ENCODE measurements at regions not wholly inside any gene's neighbourhood (a gene's known extent, or its start where the extent isn't known, plus 50 kb on each side); places are given as distances from the start of the nearest gene placed in this dataset.

- H3K9me3 ChIP-seq (ENCODE audit: control insufficient read depth in 5 of 5, low read length in 5 of 5) = no peaks in the 10 kb centered on the region
- no peak overlapping the region for H3K9ac ChIP-seq (ENCODE audit: low read length in 5 of 5)
- no peak overlapping the region for H3K4me3 ChIP-seq (ENCODE audit: low read depth in 1 of 5, low read length in 5 of 5)
- no peaks in the 10 kb centered on the region for H3K36me3 ChIP-seq (ENCODE audit: control insufficient read depth in 5 of 5, insufficient read depth in 5 of 5, low read length in 5 of 5)
- no peak overlapping the region for H3K27ac ChIP-seq (ENCODE audit: low read depth, low read length)
- peaks cover 34 to 63% (median 45%) of the 10 kb centered on the region in 5 donors for H3K27me3 ChIP-seq (ENCODE audit: control insufficient read depth in 5 of 5, insufficient read depth in 4 of 5, low read length in 5 of 5)
- H3K4me1 ChIP-seq (ENCODE audit: control insufficient read depth in 5 of 5, insufficient read depth in 5 of 5, low read length in 5 of 5) = peaks cover 0 to 7% (median 0%) of the 10 kb centered on the region in 5 donors
These were observed 59.6 kb upstream of the ADGRA1 start for GRCh38 chr10:133028158-133028557.

GRCh38 chr10:133027482-133027881 lies 60.2 kb upstream of the ADGRA1 start:
- H3K9me3 ChIP-seq (ENCODE audit: control insufficient read depth in 5 of 5, low read length in 5 of 5) = no peaks in the 10 kb centered on the region
- no peak overlapping the region for H3K27ac ChIP-seq (ENCODE audit: low read depth, low read length)
- peaks cover 34 to 63% (median 42%) of the 10 kb centered on the region in 5 donors for H3K27me3 ChIP-seq (ENCODE audit: control insufficient read depth in 5 of 5, insufficient read depth in 4 of 5, low read length in 5 of 5)
- no peak overlapping the region for H3K4me3 ChIP-seq (ENCODE audit: low read depth in 1 of 5, low read length in 5 of 5)
- H3K4me1 ChIP-seq (ENCODE audit: control insufficient read depth in 5 of 5, insufficient read depth in 5 of 5, low read length in 5 of 5) = peaks cover 0 to 13% (median 4%) of the 10 kb centered on the region in 5 donors
- no peak overlapping the region for H3K9ac ChIP-seq (ENCODE audit: low read length in 5 of 5)
- no peaks in the 10 kb centered on the region for H3K36me3 ChIP-seq (ENCODE audit: control insufficient read depth in 5 of 5, insufficient read depth in 5 of 5, low read length in 5 of 5)

GRCh38 chr10:133026726-133027395 lies 60.9 kb upstream of the ADGRA1 start:
- H3K27ac ChIP-seq (ENCODE audit: low read depth, low read length) = no peak overlapping the region

GRCh38 chr10:133026171-133026570 lies 61.6 kb upstream of the ADGRA1 start:
- Histone ChIP-seq H3K4me3 (ENCODE audit: low read depth in 1 of 5, low read length in 5 of 5) (no peak overlapping the region), H3K36me3 (ENCODE audit: control insufficient read depth in 5 of 5, insufficient read depth in 5 of 5, low read length in 5 of 5) (no peaks in the 10 kb centered on the region), H3K27me3 (ENCODE audit: control insufficient read depth in 5 of 5, insufficient read depth in 4 of 5, low read length in 5 of 5) (peaks cover 34 to 53% (median 39%) of the 10 kb centered on the region in 5 donors)

More at GRCh38 chr10:133026726-133027395, 60.9 kb upstream of the ADGRA1 start:
- Histone ChIP-seq H3K27me3 (ENCODE audit: control insufficient read depth in 5 of 5, insufficient read depth in 4 of 5, low read length in 5 of 5) (peaks cover 34 to 60% (median 39%) of the 10 kb centered on the region in 5 donors), H3K9ac (ENCODE audit: low read length in 5 of 5) (no peak overlapping the region), H3K4me1 (ENCODE audit: control insufficient read depth in 5 of 5, insufficient read depth in 5 of 5, low read length in 5 of 5) (peaks cover 0 to 14% (median 6%) of the 10 kb centered on the region in 5 donors), H3K9me3 (ENCODE audit: control insufficient read depth in 5 of 5, low read length in 5 of 5) (no peaks in the 10 kb centered on the region), H3K36me3 (ENCODE audit: control insufficient read depth in 5 of 5, insufficient read depth in 5 of 5, low read length in 5 of 5) (no peaks in the 10 kb centered on the region), H3K4me3 (ENCODE audit: low read depth in 1 of 5, low read length in 5 of 5) (no peak overlapping the region)

GRCh38 chr10:133025558-133026090 lies 62.1 kb upstream of the ADGRA1 start:
- Histone ChIP-seq H3K4me1 (ENCODE audit: control insufficient read depth in 5 of 5, insufficient read depth in 5 of 5, low read length in 5 of 5) (peaks cover 0 to 14% (median 6%) of the 10 kb centered on the region in 5 donors), H3K4me3 (ENCODE audit: low read depth in 1 of 5, low read length in 5 of 5) (no peak overlapping the region), H3K9ac (ENCODE audit: low read length in 5 of 5) (no peak overlapping the region), H3K27me3 (ENCODE audit: control insufficient read depth in 5 of 5, insufficient read depth in 4 of 5, low read length in 5 of 5) (peaks cover 34 to 49% (median 36%) of the 10 kb centered on the region in 5 donors), H3K27ac (ENCODE audit: low read depth, low read length) (no peak overlapping the region), H3K36me3 (ENCODE audit: control insufficient read depth in 5 of 5, insufficient read depth in 5 of 5, low read length in 5 of 5) (no peaks in the 10 kb centered on the region), H3K9me3 (ENCODE audit: control insufficient read depth in 5 of 5, low read length in 5 of 5) (no peaks in the 10 kb centered on the region)

More at GRCh38 chr10:133026171-133026570, 61.6 kb upstream of the ADGRA1 start:
- Histone ChIP-seq H3K9ac (ENCODE audit: low read length in 5 of 5) (no peak overlapping the region), H3K27ac (ENCODE audit: low read depth, low read length) (no peak overlapping the region), H3K9me3 (ENCODE audit: control insufficient read depth in 5 of 5, low read length in 5 of 5) (no peaks in the 10 kb centered on the region), H3K4me1 (ENCODE audit: control insufficient read depth in 5 of 5, insufficient read depth in 5 of 5, low read length in 5 of 5) (peaks cover 0 to 14% (median 6%) of the 10 kb centered on the region in 5 donors)

GRCh38 chr10:133024704-133025557 lies 62.8 kb upstream of the ADGRA1 start:
- H3K27ac ChIP-seq (ENCODE audit: low read depth, low read length) = no peak overlapping the region
- H3K27me3 ChIP-seq (ENCODE audit: control insufficient read depth in 5 of 5, insufficient read depth in 4 of 5, low read length in 5 of 5) = peaks cover 32 to 49% (median 36%) of the 10 kb centered on the region in 5 donors
- peaks cover 0 to 14% (median 6%) of the 10 kb centered on the region in 5 donors for H3K4me1 ChIP-seq (ENCODE audit: control insufficient read depth in 5 of 5, insufficient read depth in 5 of 5, low read length in 5 of 5)
- no peaks in the 10 kb centered on the region for H3K9me3 ChIP-seq (ENCODE audit: control insufficient read depth in 5 of 5, low read length in 5 of 5)
- no peak overlapping the region for H3K9ac ChIP-seq (ENCODE audit: low read length in 5 of 5)
- no peak overlapping the region for H3K4me3 ChIP-seq (ENCODE audit: low read depth in 1 of 5, low read length in 5 of 5)
- no peaks in the 10 kb centered on the region for H3K36me3 ChIP-seq (ENCODE audit: control insufficient read depth in 5 of 5, insufficient read depth in 5 of 5, low read length in 5 of 5)

- Histone ChIP-seq H3K36me3 (ENCODE audit: control insufficient read depth in 5 of 5, insufficient read depth in 5 of 5, low read length in 5 of 5) (no peaks in the 10 kb centered on the region), H3K4me1 (ENCODE audit: control insufficient read depth in 5 of 5, insufficient read depth in 5 of 5, low read length in 5 of 5) (peaks cover 0 to 9% (median 6%) of the 10 kb centered on the region in 5 donors), H3K9me3 (ENCODE audit: control insufficient read depth in 5 of 5, low read length in 5 of 5) (no peaks in the 10 kb centered on the region), H3K27ac (ENCODE audit: low read depth, low read length) (no peak overlapping the region), H3K27me3 (ENCODE audit: control insufficient read depth in 5 of 5, insufficient read depth in 4 of 5, low read length in 5 of 5) (peaks cover 25 to 38% (median 34%) of the 10 kb centered on the region in 5 donors), H3K4me3 (ENCODE audit: low read depth in 1 of 5, low read length in 5 of 5) (no peak overlapping the region), H3K9ac (ENCODE audit: low read length in 5 of 5) (no peak overlapping the region)
These were observed 64.4 kb upstream of the ADGRA1 start for GRCh38 chr10:133023216-133023843.

GRCh38 chr10:133022776-133023100 lies 65.0 kb upstream of the ADGRA1 start:
- peak overlapping the region in 1 of 5 donors; percentile 22 for H3K4me3 ChIP-seq (ENCODE audit: low read depth in 1 of 5, low read length in 5 of 5)
- H3K27ac ChIP-seq (ENCODE audit: low read depth, low read length) = no peak overlapping the region
- H3K4me1 ChIP-seq (ENCODE audit: control insufficient read depth in 5 of 5, insufficient read depth in 5 of 5, low read length in 5 of 5) = peaks cover 0 to 9% (median 6%) of the 10 kb centered on the region in 5 donors
- H3K9ac ChIP-seq (ENCODE audit: low read length in 5 of 5) = no peak overlapping the region
- no peaks in the 10 kb centered on the region for H3K9me3 ChIP-seq (ENCODE audit: control insufficient read depth in 5 of 5, low read length in 5 of 5)
- H3K36me3 ChIP-seq (ENCODE audit: control insufficient read depth in 5 of 5, insufficient read depth in 5 of 5, low read length in 5 of 5) = no peaks in the 10 kb centered on the region
- peaks cover 25 to 38% (median 31%) of the 10 kb centered on the region in 5 donors for H3K27me3 ChIP-seq (ENCODE audit: control insufficient read depth in 5 of 5, insufficient read depth in 4 of 5, low read length in 5 of 5)

GRCh38 chr10:133021963-133022775 lies 65.6 kb upstream of the ADGRA1 start:
- no peak overlapping the region for H3K9ac ChIP-seq (ENCODE audit: low read length in 5 of 5)
- peaks cover 22 to 33% (median 25%) of the 10 kb centered on the region in 5 donors for H3K27me3 ChIP-seq (ENCODE audit: control insufficient read depth in 5 of 5, insufficient read depth in 4 of 5, low read length in 5 of 5)
- peak overlapping the region in 1 of 5 donors; percentile 22 for H3K4me3 ChIP-seq (ENCODE audit: low read depth in 1 of 5, low read length in 5 of 5)
- H3K27ac ChIP-seq (ENCODE audit: low read depth, low read length) = no peak overlapping the region
- H3K36me3 ChIP-seq (ENCODE audit: control insufficient read depth in 5 of 5, insufficient read depth in 5 of 5, low read length in 5 of 5) = no peaks in the 10 kb centered on the region
- H3K9me3 ChIP-seq (ENCODE audit: control insufficient read depth in 5 of 5, low read length in 5 of 5) = no peaks in the 10 kb centered on the region
- H3K4me1 ChIP-seq (ENCODE audit: control insufficient read depth in 5 of 5, insufficient read depth in 5 of 5, low read length in 5 of 5) = peaks cover 0 to 9% (median 6%) of the 10 kb centered on the region in 5 donors
